ENCODE measurements at regions not wholly inside any gene's neighbourhood (a gene's known extent, or its start where the extent isn't known, plus 50 kb on each side); places are given as distances from the start of the nearest gene placed in this dataset.

DNA sequence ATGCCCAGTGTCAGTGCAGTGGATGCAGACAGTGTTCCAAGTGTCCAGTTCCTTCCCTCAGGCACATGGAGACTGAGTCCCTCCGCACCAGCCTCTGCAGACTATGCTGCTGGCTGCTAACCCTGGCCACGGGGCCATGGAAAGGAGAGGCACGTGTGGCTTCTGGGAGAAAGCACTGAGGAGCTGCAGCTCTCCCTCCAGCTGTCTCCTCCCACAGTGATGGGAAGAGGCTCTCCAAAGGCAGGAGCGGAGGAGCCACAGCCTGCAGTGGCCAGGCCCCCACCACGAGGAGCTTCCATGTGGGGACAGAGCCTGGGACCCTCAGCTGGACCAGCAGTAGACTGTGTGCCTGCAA is 141.1 kb downstream of the NDUFA10 start:
- no peak for TF ChIP-seq RAD51 (IDR thresholded peaks at IDR 0.05)
- TF ChIP-seq, protein P1, sequence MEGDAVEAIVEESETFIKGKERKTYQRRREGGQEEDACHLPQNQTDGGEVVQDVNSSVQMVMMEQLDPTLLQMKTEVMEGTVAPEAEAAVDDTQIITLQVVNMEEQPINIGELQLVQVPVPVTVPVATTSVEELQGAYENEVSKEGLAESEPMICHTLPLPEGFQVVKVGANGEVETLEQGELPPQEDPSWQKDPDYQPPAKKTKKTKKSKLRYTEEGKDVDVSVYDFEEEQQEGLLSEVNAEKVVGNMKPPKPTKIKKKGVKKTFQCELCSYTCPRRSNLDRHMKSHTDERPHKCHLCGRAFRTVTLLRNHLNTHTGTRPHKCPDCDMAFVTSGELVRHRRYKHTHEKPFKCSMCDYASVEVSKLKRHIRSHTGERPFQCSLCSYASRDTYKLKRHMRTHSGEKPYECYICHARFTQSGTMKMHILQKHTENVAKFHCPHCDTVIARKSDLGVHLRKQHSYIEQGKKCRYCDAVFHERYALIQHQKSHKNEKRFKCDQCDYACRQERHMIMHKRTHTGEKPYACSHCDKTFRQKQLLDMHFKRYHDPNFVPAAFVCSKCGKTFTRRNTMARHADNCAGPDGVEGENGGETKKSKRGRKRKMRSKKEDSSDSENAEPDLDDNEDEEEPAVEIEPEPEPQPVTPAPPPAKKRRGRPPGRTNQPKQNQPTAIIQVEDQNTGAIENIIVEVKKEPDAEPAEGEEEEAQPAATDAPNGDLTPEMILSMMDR (IDR thresholded peaks at IDR 0.05 in 2 of 3, conservative IDR thresholded peaks at IDR 0.05 in 1 of 3; ENCODE audit: control insufficient read depth in 2 of 3, extremely low read depth in 1 of 3, insufficient read depth in 1 of 3, low read depth in 3 of 3, low read length in 3 of 3) = no peak
- TF ChIP-seq CBFB (IDR thresholded peaks at IDR 0.05; ENCODE audit: low read depth) = no peak
- TF ChIP-seq CHD2 (IDR thresholded peaks at IDR 0.05; ENCODE audit: borderline replicate concordance, low read depth, low read length) = no peak
- TF ChIP-seq SUZ12 (IDR thresholded peaks at IDR 0.05; ENCODE audit: unreplicated experiment) = no peak
- TF ChIP-seq EP300 (IDR thresholded peaks at IDR 0.05; ENCODE audit: borderline replicate concordance in 1 of 2, control insufficient read depth in 1 of 2, low read depth in 2 of 2, low read length in 2 of 2) = no peak
- no peak for TF ChIP-seq POLR2A (IDR thresholded peaks at IDR 0.05; ENCODE audit: low read depth, low read length)
- TF ChIP-seq, protein P2, sequence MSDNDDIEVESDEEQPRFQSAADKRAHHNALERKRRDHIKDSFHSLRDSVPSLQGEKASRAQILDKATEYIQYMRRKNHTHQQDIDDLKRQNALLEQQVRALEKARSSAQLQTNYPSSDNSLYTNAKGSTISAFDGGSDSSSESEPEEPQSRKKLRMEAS (IDR thresholded peaks at IDR 0.05; ENCODE audit: low read depth, low read length) = no peak
- TF ChIP-seq POLR2AphosphoS5 (IDR thresholded peaks at IDR 0.05; ENCODE audit: low read length) = no peak
- TF ChIP-seq, protein P3, sequence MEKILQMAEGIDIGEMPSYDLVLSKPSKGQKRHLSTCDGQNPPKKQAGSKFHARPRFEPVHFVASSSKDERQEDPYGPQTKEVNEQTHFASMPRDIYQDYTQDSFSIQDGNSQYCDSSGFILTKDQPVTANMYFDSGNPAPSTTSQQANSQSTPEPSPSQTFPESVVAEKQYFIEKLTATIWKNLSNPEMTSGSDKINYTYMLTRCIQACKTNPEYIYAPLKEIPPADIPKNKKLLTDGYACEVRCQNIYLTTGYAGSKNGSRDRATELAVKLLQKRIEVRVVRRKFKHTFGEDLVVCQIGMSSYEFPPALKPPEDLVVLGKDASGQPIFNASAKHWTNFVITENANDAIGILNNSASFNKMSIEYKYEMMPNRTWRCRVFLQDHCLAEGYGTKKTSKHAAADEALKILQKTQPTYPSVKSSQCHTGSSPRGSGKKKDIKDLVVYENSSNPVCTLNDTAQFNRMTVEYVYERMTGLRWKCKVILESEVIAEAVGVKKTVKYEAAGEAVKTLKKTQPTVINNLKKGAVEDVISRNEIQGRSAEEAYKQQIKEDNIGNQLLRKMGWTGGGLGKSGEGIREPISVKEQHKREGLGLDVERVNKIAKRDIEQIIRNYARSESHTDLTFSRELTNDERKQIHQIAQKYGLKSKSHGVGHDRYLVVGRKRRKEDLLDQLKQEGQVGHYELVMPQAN (conservative IDR thresholded peaks at IDR 0.05) = no peak
- TF ChIP-seq ETV6 (conservative IDR thresholded peaks at IDR 0.05 in 1 of 2, IDR thresholded peaks at IDR 0.05 in 1 of 2; ENCODE audit: borderline replicate concordance in 1 of 2, low read depth in 1 of 2) = no peak
- TF ChIP-seq POLR2AphosphoS2 (IDR thresholded peaks at IDR 0.05; ENCODE audit: low read depth, low read length) = no peak
- no peak for TF ChIP-seq SRF (IDR thresholded peaks at IDR 0.05; ENCODE audit: low read depth in 2 of 2, low read length in 2 of 2)
- no peak for TF ChIP-seq JUND (IDR thresholded peaks at IDR 0.05; ENCODE audit: low read depth, low read length)

Measured in GM12878 (cell line).